ENCODE measurements at regions not wholly inside any gene's neighbourhood (a gene's known extent, or its start where the extent isn't known, plus 50 kb on each side); places are given as distances from the start of the nearest gene placed in this dataset.

- H3K4ac ChIP-seq (ENCODE audit: low read depth, low read length): no peak overlapping the region
- peak overlapping the region in 2 of 3 experiments; percentile 1 to 13; a peak in 1 of 7 replicates for H3K27ac Mint-ChIP-seq
- no peak overlapping the region for H4K5ac ChIP-seq (ENCODE audit: insufficient read length, low read depth, low read length)
- no peak overlapping the region for H3K14ac ChIP-seq (ENCODE audit: insufficient read depth, low read length)
- no peak overlapping the region for H2BK12ac ChIP-seq (ENCODE audit: insufficient read length, low read depth, low read length)
- H3K79me1 ChIP-seq (ENCODE audit: insufficient read depth, low read depth, low read length, poor library complexity, severe bottlenecking): no peaks in the 10 kb centered on the region
- H3K4me2 ChIP-seq (ENCODE audit: insufficient read depth, insufficient read length, low read length): no peak overlapping the region
- no peaks in the 10 kb centered on the region for H3K23me2 ChIP-seq (ENCODE audit: insufficient read length, low read depth, low read length, poor library complexity, severe bottlenecking)
- peaks cover 19 to 20% of the 10 kb centered on the region in 2 experiments for H3K9me3 Mint-ChIP-seq
- WGBS (ENCODE audit: extremely low coverage, insufficient read length, low lambda C conversion rate): no CpG with 5 or more reads among the region's 8 CpGs
- no peaks in the 10 kb centered on the region for H3K9me3 ChIP-seq (ENCODE audit: control insufficient read depth, low read depth, low read length)
- H2BK120ac ChIP-seq (ENCODE audit: low read depth, low read length, poor library complexity, severe bottlenecking): no peak overlapping the region
- no peak overlapping the region for H3K9ac ChIP-seq (ENCODE audit: extremely low read depth, insufficient read length, low read length)
- H3K56ac ChIP-seq (ENCODE audit: insufficient read length, low read depth, low read length): no peak overlapping the region
- H2BK5ac ChIP-seq (ENCODE audit: insufficient read length, low read length): no peak overlapping the region
- H3K27ac ChIP-seq (ENCODE audit: insufficient read length, low read depth, low read length): no peak overlapping the region
- no peak overlapping the region for H2BK20ac ChIP-seq (ENCODE audit: low read depth, low read length, poor library complexity, severe bottlenecking)
- H3K4me3 Mint-ChIP-seq: no peak overlapping the region
- no peaks in the 10 kb centered on the region; the same call in 1 of the 2 replicates for H3K4me1 ChIP-seq (ENCODE audit: insufficient read depth, low read length)
- no peak overlapping the region for H2BK15ac ChIP-seq (ENCODE audit: low read depth, low read length)
- no peak for TF ChIP-seq CTCF (conservative IDR thresholded peaks at IDR 0.05)
- H3K18ac ChIP-seq (ENCODE audit: insufficient read length, low read depth, low read length): no peak overlapping the region
- H4K8ac ChIP-seq (replicated peaks; ENCODE audit: insufficient read length, low read depth, low read length): no peak overlapping the region
- H3K23ac ChIP-seq (ENCODE audit: insufficient read length, low read depth, low read length): no peak overlapping the region
- H3K79me2 ChIP-seq (ENCODE audit: insufficient read depth, low read length): no peaks in the 10 kb centered on the region
- no peak overlapping the region for H4K91ac ChIP-seq (ENCODE audit: insufficient read length, low read depth, low read length)
- peaks cover 22% of the 10 kb centered on the region for H3K27me3 Mint-ChIP-seq (ENCODE audit: low read depth)
- H2AK5ac ChIP-seq (ENCODE audit: insufficient read length, low read length): no peak overlapping the region
- DNase-seq: no peak
- peaks cover 8 to 19% (median 9%) of the 10 kb centered on the region in 3 experiments for H3K36me3 Mint-ChIP-seq (ENCODE audit: insufficient read depth in 1 of 3, low read depth in 3 of 3)
- H3T11ph ChIP-seq (ENCODE audit: low read length): no peak overlapping the region
- H3K4me1 Mint-ChIP-seq: peaks cover 15 to 23% of the 10 kb centered on the region in 2 experiments
- no peaks in the 10 kb centered on the region for H4K20me1 ChIP-seq (ENCODE audit: control insufficient read depth, insufficient read depth, insufficient read length)
- no peak overlapping the region for H2AFZ ChIP-seq (ENCODE audit: low read length)
- H3K27me3 ChIP-seq (ENCODE audit: insufficient read depth, low read length): no peaks in the 10 kb centered on the region
These were observed 125.9 kb downstream of the ZNF664 start for GRCh38 chr12:124098887-124099286.

Measured in H9 (cell line).